COLO668 (cell line): ENCODE measurements at regions not wholly inside any gene's neighbourhood (a gene's known extent, or its start where the extent isn't known, plus 50 kb on each side); places are given as distances from the start of the nearest gene placed in this dataset.

Source experiments
- DNase-seq: peaks from one replicate; lab custom pipeline; 2025; ENCODE audit not compliant: unreplicated experiment; lab: John Stamatoyannopoulos, UW

- DNase-seq = no peak
Measured at GRCh38 chr5:98993512-98993911, 64.7 kb upstream of the CHD1 start.

- no peak for DNase-seq
Measured at GRCh38 chr5:98992552-98992951, 63.7 kb upstream of the CHD1 start.

- DNase-seq = no peak
Measured at GRCh38 chr5:98989727-98990126, 60.9 kb upstream of the CHD1 start.

GRCh38 chr5:98986587-98986986, 57.8 kb upstream of the CHD1 start:
- DNase-seq = no peak

- no peak for DNase-seq
Measured at GRCh38 chr5:98982880-98983279, 54.1 kb upstream of the CHD1 start.
